GM19455 (cell line): ENCODE measurements at regions not wholly inside any gene's neighbourhood (a gene's known extent, or its start where the extent isn't known, plus 50 kb on each side); places are given as distances from the start of the nearest gene placed in this dataset.

Source experiments
- ATAC-seq: cut with Tn5 transposase; IDR thresholded peaks from one replicate; pipeline ENCODE4 v1.9.1; 2021; ENCODE audit not compliant: unreplicated experiment

DNA sequence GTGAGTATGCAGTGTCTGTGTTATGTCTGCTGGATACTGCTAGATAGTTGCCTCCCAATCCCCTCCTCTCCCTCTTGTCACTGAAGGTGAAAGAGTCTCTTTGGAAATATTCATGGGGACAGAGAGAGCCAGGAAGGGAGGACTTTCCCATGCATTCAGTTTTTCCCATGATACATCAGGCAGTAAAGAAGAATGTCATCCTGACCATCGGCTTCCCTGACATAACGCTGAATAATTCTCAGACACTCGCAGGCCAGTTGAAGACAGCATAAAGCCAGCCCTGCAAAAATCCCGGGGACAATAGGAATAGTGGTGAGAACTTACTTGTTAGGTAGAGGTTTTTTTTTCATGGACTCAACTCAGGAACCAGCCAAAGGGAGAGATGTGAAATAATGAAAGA, 58.1 kb downstream of the KLF4 start:
- ATAC-seq = no peak

DNA sequence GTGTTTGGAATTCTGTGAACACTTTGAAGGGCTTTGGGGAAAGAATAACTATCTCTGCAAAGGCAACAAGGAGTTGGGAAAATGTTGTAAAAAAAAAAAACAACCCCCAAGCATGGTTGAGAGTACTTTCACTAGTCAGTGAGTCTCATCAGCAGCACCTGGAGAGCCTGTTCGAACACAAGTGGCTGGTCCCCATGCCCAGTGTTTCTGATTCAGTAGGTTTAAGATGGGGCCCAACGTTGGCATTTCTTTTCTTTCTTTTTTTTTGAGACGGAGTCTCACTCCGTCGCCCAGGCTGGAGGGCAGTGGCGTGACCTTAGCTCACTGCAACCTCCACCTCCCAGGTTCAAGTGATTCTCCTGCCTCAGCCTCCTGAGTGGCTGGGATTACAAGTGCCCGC, 59.5 kb downstream of the KLF4 start:
- ATAC-seq = no peak

DNA sequence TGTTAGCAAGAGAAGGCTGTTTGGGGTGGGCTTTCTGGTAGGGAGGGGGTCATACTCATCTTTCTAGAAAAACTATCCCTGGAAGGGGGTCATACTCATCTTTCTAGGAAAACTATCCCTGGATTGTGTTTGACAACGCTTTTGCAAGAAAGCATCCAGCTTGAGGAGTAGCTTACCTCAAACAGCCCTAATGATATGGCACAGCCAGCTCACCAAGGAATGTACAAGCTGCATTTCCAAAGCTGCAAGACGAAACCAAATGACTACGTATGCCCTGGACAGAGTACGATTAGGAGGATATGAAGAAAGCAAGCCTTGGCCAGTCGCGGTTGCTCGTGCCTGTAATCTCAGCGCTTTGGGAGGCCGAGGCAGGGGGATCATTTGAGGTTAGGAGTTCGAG, 63.4 kb downstream of the KLF4 start:
- no peak for ATAC-seq

- ATAC-seq = peak; percentile 82
Observed at GRCh38 chr9:107425101-107426025, 64.2 kb downstream of the KLF4 start.

- ATAC-seq = no peak
Observed at GRCh38 chr9:107423540-107423939, 66.0 kb downstream of the KLF4 start.

GRCh38 chr9:107422189-107423185, 67.1 kb downstream of the KLF4 start:
- no peak for ATAC-seq

DNA sequence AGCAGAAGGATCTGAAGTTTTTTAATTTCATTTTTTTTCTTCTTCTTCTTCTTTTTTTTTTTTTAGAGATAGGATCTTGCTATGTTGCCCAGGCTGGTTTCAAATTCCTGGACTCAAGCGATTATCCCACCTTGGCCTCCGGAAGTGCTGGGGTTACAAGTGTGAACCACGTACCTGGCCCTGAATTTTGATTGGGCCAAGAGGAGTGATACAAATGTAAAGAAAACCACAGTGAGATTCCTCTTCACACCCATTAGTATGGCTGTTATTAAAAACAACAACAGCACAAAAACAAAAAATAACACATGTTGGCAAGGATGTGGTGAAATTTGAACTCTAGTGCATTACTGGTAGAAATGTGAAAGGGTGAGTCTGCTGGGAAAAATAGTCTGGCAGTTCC, 79.1 kb downstream of the KLF4 start:
- no peak for ATAC-seq

DNA sequence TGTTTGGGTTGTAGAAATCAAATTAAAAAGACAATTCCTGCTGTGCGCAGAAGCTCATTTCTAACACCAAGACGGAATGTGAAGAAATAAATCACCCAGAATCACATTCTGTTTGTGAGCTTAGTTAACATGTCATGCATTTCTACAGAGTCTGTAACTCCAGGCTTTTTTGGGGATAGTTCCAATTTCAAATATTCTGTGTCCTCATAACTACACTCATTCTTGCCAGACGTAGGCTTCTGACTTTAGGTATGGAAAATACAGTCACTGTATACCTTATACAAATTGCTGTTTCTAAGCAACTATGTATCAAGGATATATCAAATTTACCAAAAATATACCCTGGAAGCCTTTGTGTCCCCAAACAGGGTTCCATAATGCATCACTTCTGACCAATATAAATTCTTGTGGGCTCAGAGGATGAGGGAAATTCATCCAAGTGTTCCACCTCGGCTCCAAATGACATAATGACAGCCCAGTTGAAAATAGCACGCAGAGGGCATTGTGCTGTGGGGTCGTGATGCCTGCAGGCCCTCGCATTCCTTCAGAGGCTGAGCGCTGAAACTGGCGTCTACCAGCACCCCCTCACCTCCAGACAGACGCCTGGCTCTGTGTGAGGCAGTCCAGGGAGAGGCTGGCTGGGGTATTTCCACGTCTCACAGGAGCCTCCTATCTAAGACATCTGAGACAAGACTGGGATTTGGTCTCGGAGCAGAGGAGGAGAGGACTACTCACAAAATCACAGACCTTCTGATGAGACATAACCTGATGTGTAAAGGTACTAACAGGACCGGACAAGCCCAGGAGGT, 79.8 kb downstream of the KLF4 start:
- no peak for ATAC-seq

- ATAC-seq = no peak
Observed at GRCh38 chr9:107407675-107408074, 81.9 kb downstream of the KLF4 start.

- ATAC-seq = no peak
Observed at GRCh38 chr9:107405511-107405910, 84.1 kb downstream of the KLF4 start.

GRCh38 chr9:107404736-107405135, 84.8 kb downstream of the KLF4 start:
- ATAC-seq = no peak

DNA sequence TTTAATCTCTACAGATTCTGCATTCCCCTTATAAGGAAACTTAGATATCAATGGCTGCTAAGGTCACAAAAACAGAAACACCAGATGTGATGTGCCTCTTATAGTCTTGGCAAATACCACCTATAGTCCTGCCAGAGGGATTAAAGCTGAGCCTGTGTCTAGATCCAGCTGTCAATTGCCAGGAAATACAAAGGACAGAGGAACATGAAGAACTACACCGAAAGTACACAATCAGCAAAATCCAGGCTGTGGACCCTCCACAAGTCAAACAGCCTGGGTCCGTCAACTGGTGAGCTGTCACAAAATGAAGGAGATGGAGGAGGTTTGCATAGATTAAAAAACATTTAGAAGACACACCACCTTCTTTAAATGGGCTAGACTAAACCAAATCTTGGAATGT, 85.4 kb downstream of the KLF4 start:
- ATAC-seq = no peak

GRCh38 chr9:107397076-107398044, 92.2 kb downstream of the KLF4 start:
- ATAC-seq = no peak

- no peak for ATAC-seq
Observed at GRCh38 chr9:107394264-107394663, 95.3 kb downstream of the KLF4 start.

DNA sequence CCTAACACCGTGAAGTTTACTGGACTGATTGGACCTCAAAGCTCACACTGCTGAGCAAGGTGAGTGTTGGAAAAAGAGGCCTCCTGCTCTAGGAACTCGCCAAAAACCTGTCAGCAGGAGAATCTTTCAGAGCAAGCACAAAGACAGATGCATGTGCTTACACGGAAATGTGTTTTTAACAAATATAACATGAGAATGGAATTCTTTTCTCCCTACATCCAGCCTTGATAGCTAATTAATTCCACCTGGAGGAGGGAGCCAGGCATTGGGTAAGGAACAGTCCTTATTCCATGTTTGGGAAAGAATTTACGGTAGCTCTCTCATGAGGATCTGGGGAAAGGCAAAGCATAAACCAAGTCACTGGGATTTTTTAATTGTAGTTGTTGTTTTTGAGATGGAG, 98.8 kb downstream of the KLF4 start:
- ATAC-seq = no peak

GRCh38 chr9:107390279-107390678, 99.3 kb downstream of the KLF4 start:
- no peak for ATAC-seq

- ATAC-seq = no peak
Observed at GRCh38 chr9:107389617-107390071, 99.9 kb downstream of the KLF4 start.

DNA sequence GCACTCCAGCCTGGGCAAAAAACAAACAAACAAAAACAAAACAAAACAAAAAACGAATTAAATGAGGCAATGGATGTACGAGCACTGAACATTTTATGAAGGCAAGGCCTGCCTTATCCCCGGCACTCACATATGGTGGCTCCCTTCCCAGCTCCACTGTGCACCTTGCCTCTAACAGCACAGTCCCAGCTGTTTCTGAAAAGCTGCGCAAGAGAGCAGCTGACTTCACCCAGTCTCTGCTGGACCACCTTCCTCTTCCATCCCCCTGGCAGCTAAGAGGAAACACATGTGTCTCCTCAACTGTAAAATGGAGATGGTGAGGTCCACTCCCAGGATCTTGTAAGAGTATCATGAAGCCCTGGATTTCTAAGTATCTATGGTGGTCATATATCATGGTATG, 100.7 kb downstream of the KLF4 start:
- ATAC-seq = no peak

- ATAC-seq = no peak
Observed at GRCh38 chr9:107387409-107387808, 102.2 kb downstream of the KLF4 start.

GRCh38 chr9:107386396-107386795, 103.2 kb downstream of the KLF4 start:
- ATAC-seq = no peak
